Activated T-cell treated with anti-CD3 and anti-CD28 coated beads for 48 hours (primary cell): ENCODE measurements at regions not wholly inside any gene's neighbourhood (a gene's known extent, or its start where the extent isn't known, plus 50 kb on each side); places are given as distances from the start of the nearest gene placed in this dataset.

Experiments
- DNase-seq: peaks from one replicate; pipeline ENCODE4 v3.0.0-alpha.2; 2020; ENCODE audit warnings: low read depth

- DNase-seq, result no peak
Measured at GRCh38 chr2:160876765-160877164, 283.5 kb upstream of the TANK start.

DNA sequence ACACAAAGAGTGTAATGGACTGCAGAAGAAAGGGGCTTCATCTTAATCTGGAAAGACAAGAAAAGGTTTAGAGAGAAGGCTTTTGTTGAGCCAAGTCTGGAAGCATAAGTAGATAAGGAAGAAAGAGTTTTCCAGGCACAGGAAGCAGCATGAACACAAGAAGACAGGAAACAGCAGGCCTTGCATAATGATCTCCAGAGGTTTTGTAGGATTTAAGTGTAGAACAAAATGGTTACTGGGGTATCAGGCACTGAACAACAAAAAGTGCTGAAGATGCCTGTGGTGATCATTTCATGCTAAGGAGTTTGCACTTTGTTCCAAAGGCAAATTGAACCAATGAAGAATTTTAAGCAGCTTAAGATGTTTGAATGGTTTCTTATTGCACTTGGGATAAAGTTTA lies 281.6 kb upstream of the TANK start:
- DNase-seq, result no peak

DNA sequence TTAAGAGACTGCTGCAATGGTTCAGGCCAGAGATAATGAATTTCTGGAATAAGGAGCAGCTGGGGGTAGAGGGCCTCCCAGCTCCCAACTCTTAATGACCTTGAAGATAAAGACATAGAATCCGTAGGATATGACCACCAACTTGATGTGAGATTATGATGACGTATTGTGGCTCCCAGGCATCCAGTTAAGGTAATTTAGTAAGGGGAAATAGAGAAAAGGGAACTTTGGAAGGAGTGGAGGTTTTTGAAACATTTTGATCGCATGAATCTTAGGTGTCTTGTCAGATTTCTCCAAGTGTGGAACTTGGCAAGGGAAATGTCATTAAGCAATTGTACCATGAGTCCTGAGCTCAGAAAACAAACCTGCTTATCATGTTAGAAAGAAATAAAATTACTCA lies 277.3 kb upstream of the TANK start:
- no peak for DNase-seq

- no peak for DNase-seq
Measured at GRCh38 chr2:160884056-160884455, 276.2 kb upstream of the TANK start.

DNA sequence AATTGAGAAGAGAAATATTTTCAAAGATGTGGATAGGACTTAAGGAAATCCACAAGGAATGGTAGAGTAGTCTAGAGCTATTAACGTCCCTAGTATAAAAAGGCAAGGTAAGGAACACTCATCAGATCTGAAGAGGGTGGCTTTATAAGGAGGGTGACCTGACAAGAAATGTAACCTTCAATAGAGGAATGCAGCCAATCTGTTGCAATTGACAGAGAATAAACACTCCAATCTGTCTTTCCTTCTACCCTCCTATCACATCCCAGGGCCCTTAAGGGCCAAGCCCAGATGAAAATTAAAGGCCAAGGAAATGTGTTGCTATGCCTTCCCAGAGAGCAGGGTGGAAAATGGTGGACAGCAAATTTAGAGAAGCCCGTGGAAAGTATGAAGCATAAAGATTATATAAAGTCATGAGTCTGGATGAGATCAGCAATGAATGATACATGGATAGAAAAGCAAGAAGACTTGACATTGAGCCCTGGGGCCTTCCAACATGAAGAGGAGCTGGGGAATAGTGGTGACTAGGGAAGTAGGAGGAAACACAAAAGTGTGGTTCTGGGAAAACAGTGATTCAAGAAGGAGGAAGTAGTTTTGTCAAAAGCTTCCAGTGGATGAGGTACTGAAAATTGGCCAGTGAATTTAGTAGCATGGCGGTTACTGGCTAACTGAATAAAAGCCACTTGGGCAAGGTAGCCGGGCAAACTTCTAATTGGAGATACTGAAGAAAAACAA lies 270.6 kb upstream of the TANK start:
- DNase-seq, result no peak

DNA sequence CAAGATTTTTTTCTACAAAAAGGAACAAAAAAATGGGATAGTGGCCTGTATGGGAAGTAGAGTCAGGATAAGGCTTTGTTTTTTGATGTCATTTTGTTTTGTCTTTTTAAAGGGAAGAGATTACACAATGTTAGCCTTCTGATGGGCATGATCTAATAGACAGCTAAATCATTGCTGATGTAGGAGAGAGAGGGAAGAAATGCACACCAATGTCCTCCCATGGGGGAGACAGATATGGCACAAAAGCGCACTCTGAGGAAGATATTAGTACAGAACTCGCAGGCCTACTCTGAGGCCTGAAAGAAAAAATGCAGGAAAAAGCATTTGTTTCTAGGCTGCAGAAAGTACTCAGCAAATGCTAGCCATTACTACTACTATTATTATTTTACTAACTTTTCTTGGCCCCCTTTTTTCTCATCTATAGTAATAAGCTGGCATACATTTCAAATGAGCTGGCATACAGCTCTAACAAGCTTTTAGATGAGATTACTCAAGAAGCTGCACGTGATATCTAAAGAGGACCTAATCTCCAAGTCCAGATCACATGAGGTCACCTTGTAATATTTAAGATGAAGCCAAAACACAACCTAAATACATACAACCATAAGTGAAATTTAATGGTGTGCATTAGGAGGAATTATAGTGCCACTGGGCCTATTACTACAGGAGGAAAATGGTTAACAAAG lies 269.4 kb upstream of the TANK start:
- no peak for DNase-seq

DNA sequence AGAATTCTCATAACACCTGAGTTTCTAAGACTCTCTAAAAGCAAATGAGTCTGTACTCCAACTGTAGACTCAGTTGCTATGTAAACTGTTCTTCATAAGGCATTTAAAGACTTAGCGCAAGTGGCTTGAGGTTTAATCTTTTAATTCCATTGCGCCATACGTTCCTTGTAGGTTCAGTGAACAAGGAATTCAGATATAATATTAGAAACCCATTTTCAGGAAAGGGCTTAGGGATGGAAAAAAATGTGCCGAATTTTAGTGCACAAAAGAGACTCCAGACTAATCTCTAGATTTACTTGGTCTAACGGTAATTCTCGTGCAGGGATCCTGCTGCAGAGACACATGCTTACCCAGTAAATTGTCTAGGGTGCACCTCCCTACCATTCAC lies 268.9 kb upstream of the TANK start:
- no peak for DNase-seq

- no peak for DNase-seq
Measured at GRCh38 chr2:160892204-160892603, 268.0 kb upstream of the TANK start.

DNA sequence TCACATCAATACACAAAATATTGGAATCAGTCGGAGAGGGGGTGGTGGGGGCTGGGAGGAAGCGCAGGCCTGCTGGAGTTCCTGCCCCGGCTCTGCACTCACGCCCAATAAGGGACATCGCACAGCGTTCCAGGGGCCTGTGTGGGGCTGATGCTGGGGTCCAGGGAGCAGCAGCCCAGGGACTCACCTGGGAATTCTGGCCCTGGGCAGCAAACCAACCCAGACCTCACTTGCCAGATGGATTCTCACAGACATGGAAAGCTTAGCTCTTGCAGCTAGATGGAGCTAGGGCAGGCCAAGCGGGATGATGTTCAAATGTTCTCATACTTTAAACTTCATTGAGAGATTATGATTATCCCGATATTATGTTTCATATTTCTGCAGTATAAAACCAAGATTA lies 266.6 kb upstream of the TANK start:
- no peak for DNase-seq

DNA sequence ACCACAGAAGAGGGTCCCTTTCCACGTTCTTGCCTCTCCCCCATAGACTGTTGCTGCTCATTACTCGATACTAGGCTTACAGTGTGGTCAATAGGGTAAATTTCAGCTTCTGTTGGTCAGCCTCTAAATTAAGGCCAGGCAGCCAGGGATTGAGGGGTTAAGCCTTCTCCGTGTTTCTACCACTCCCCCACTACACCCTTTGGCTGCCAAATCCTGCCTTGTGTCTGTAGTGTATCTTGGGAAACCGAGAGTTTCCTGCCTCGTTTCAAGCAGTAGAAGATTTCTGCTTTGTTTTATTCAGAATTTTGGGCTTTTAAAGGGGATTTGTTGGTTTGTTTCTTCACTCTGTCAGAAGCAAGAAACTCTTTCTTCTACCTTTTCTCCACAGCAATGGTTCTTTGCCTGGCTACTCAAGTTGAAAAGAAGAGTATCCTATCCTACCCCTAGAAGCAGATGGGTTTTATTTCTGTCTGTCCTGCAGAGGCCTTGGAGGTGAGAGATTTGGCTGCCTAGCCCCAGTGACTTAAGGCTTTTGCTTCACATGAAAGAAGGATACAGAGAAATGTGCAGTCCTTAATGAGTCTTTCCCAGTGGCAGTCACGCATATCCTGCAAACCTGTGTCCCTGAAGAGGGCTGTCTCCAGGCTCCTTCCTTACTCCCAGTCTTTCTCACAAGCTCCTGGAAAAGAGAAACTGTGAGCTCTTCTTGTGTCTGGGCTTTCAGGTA lies 261.5 kb upstream of the TANK start:
- no peak for DNase-seq

DNA sequence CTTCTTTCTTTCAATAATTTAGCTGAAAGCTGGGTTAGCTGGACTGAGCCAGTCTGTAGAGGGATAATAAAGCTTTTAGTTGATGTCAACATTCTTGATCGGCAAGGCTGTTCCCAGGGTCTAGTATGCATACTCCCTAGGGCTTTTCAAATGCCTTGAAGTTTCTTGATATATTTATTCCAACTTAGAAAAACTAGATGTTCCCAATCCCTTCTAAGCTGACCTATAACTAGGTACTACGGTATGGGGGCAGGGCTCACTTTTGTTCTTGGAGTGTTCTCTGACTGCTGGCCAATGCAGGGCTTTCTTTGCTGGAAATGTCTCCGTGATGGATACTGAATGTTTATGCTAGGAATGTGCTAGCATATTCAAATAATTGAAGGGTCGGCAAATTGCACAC lies 258.6 kb upstream of the TANK start:
- DNase-seq, result no peak

GRCh38 chr2:160905862-160906261 lies 254.4 kb upstream of the TANK start:
- DNase-seq, result no peak

DNA sequence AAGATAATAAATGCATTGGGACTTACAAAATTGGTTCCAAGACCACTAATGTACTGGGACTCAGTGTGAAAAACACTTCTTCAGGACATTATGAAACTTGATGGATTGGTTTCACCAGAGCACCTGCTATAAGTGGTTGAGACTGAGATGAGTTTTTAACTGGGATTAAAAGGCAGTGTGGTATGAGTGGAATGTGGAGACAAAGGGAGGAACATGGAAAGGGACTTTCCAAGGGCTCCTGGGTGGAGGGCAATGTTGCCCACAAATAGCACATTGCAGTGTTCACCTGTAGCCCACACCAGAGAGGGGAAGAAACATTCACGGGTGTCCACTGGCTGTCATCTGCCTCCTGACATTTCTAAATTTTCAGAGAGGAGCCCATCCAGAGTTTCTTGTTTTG lies 253.3 kb upstream of the TANK start:
- DNase-seq, result no peak

GRCh38 chr2:160907738-160908137 lies 252.5 kb upstream of the TANK start:
- no peak for DNase-seq

DNA sequence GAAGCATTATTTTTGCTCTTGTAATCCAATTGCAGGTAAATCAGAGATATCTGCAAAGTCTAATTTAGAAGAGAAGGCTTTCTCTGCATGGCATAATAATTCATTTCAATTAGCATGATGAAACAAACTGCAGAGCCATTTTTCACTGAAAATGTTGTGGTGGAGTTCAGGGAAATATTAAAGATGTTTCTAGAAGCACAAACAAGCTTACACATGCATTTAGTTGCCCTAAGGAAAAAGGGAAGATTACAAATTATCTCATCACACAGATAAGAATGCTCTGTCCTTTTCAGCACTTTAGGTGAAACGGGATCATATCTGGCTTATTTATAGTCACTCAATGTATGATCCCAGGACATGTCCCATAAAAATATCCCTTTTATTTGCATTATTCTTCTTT lies 252.1 kb upstream of the TANK start:
- no peak for DNase-seq

DNA sequence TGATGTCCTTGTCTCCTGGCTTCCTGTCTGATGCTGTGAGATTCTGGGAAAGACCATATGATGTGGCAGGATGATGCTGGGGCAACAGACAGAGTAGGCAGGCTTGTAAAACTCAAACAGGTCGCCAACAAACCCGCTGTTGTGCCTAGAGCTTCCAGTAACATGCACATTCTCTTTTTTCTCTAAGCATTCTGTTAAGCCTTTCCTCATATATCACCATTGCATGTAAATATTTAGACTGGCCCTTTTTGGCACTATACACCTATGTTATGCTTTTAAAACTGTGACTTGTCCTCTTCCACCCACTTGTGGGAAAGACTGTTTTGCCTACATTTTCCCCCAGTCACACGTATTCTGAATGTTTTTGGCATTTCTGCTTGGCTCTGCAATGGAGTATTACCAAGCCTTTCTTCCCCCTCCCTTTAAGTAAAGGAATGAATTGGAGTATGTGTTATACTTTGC lies 250.4 kb upstream of the TANK start:
- DNase-seq, result no peak

DNA sequence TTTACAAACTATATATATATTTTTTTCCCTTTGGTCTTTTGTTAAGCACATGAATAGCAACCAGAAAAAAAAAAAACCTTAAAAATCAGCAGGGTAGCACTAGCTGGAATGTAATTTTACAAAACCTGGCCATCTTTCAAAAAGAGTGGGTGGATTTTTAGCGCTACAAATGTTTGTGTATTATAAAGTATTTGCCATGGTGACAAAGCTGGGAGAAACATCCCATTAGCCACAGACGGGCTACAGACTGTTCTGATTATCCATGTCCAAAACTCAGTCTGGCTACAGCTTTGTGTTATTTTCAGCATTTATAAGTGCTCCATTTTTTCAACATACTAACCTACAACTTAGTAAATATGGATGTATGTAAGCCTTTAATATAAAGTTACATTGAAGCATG lies 249.5 kb upstream of the TANK start:
- no peak for DNase-seq

GRCh38 chr2:160911258-160911657 lies 249.0 kb upstream of the TANK start:
- DNase-seq, result no peak

DNA sequence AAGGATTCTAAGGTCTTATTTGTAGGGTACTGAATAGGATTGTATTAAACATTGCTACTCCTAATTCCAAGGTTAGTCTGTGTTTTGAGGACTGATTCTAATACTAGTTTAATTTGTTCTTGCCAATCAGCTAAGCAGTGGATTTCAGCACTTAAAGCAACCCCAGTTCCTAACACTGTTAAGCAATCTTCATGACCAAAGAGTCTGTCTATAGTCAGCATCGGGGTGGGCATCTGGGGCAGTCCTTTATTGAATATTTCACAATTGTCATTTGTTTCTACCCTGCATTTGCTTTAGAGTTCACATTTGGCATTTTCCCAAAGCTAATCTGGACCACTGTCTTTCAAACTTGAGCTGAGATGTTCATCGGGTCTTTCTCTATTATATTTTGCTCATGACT lies 248.0 kb upstream of the TANK start:
- no peak for DNase-seq

GRCh38 chr2:160913323-160913722 lies 246.9 kb upstream of the TANK start:
- no peak for DNase-seq

DNA sequence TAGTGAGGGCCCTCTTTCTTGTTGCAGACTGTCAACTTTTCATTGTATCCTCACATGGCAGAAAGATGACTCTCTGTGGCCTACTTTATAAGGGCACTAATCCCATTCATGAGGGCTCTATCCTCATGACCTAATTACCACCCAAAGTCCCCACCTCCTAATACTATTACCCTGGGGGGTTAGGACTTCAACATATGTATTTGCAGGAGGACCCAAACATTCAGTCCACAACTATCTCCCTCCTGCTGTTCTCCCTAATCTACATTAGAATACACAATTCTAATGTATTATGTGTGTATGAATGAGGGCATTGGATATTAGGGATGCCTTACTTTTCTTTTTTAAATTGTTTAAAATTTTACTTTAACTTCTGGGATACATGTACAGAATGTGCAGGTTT lies 246.0 kb upstream of the TANK start:
- no peak for DNase-seq

GRCh38 chr2:160916300-160916699 lies 243.9 kb upstream of the TANK start:
- DNase-seq, result no peak

DNA sequence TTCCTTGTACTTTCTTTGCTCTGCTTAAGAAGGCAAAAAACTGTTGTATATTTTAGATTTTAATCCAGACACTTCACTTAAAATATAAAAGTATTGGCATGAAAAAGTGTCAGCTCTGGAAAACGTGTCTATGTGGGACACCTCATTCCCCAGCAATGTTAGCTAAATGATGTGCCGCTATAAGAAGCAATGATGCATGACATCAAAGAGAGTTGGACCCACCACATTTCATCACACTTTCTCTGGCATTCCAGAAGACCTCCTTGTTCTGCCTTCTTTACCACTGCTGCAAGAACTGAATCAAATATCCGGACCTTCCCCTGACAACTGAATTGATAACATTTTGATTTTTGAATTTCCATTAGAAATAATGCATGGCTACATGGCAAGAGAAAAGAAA lies 242.4 kb upstream of the TANK start:
- DNase-seq, result no peak
